HCT116 (cell line): ENCODE measurements at regions not wholly inside any gene's neighbourhood (a gene's known extent, or its start where the extent isn't known, plus 50 kb on each side); places are given as distances from the start of the nearest gene placed in this dataset.

Experiments used
- ATAC-seq: fragments of 200-7000 bp; cut with Tn5 transposase; 2 replicates; pipeline ENCODE4 v1.9.1; 2020; ENCODE audit warnings: mild to moderate bottlenecking, moderate library complexity
- BruUV-seq: library from RNA; stranded (reverse); fragments of 400-500 nt; replicated peaks from 2 replicates; lab custom pipeline; 2021; lab: Mats Ljungman, UMichigan
- CTCF ChIA-PET: fragments of 300-600 bp; sonication (Branson Sonifier 250); formaldehyde crosslinking; loops from one replicate; lab custom pipeline; 2021; ENCODE audit warnings: antibody characterized with exemption; lab: Charles Lee
- POLR2A ChIA-PET: fragments of 300-600, 350-600 bp; sonication (Branson Sonifier 250); formaldehyde crosslinking; loops from one replicate; lab custom pipeline; 2021; ENCODE audit warnings: antibody characterized with exemption; lab: Charles Lee
- RAD21 ChIA-PET, 2 experiments: fragments of 300-600 bp; sonication (Branson Sonifier 250); formaldehyde crosslinking; loops; one replicate each; lab custom pipeline; 2023; ENCODE audit warnings: low total read pairs in 2 of 2; ENCODE audit not compliant: uncharacterized antibody in 2 of 2, unreplicated experiment in 2 of 2, low non-redundant PET in 1 of 2; lab: Charles Lee
- DNase-seq: peaks from one replicate; pipeline ENCODE4 v3.0.0-alpha.2; 2010; ENCODE audit warnings: low read depth, low spot score
- H2AFZ ChIP-seq: fragments of 200-600 bp; shearing (Covaris generic), sonication (generic); 2 replicates; pipeline ENCODE4 v1.6.1; 2017; ENCODE audit warnings: low read depth, mixed run types, mixed read lengths, antibody characterized with exemption, low read length; ENCODE audit not compliant: poor library complexity, severe bottlenecking
- H3K27ac ChIP-seq: 2 replicates; pipeline ENCODE4 v1.5.1; 2012; ENCODE audit warnings: low read depth, low read length
- H3K27me3 ChIP-seq: fragments of 200-600 bp; sonication (generic); 2 replicates; pipeline ENCODE4 v1.6.1; 2016; ENCODE audit warnings: mixed run types, low read length, mixed read lengths; ENCODE audit not compliant: insufficient read depth
- H3K36me3 ChIP-seq, 2 experiments: fragments of 200-500 bp in 1 of 2; fragments of 200-600 bp in 1 of 2; sonication (Bioruptor generic) in 1 of 2; sonication (generic) in 1 of 2; 2 replicates each; pipeline versions ENCODE4 v1.5.1 to v1.6.1; 2014 to 2016; ENCODE audit warnings: low read length in 2 of 2, inconsistent platforms in 1 of 2, mixed read lengths in 1 of 2, mixed run types in 1 of 2; ENCODE audit not compliant: insufficient read depth in 2 of 2, control insufficient read depth in 1 of 2
- H3K4me1 ChIP-seq, 2 experiments: fragments of 200-600 bp in 1 of 2; sonication (generic) in 1 of 2; 2 replicates each; pipeline versions ENCODE4 v1.5.1 to v1.6.1; 2012 to 2017; ENCODE audit warnings: low read length in 2 of 2, inconsistent platforms in 1 of 2, mild to moderate bottlenecking in 1 of 2, mixed read lengths in 1 of 2, mixed run types in 1 of 2, moderate library complexity in 1 of 2; ENCODE audit not compliant: insufficient read depth in 2 of 2, control insufficient read depth in 1 of 2
- H3K4me2 ChIP-seq: fragments of 200-600 bp; sonication (generic); 2 replicates; pipeline ENCODE4 v1.6.1; 2017; ENCODE audit warnings: mixed run types, low read length, mixed read lengths
- H3K4me3 ChIP-seq, 2 experiments: fragments of 200-600 bp in 1 of 2; sonication (generic) in 1 of 2; replicated peaks in 1 of 2; 2 replicates each; pipeline ENCODE4 v1.5.1; 2011 to 2016; ENCODE audit warnings: low read length in 2 of 2, control low read depth in 1 of 2, low read depth in 1 of 2, mild to moderate bottlenecking in 1 of 2, mixed read lengths in 1 of 2, mixed run types in 1 of 2
- H3K79me2 ChIP-seq: fragments of 200-600 bp; sonication (generic); 2 replicates; pipeline ENCODE4 v1.6.1; 2017; ENCODE audit warnings: mild to moderate bottlenecking, mixed run types, low read length, moderate library complexity, mixed read lengths; ENCODE audit not compliant: insufficient read depth
- H3K9ac ChIP-seq: fragments of 200-600 bp; sonication (generic); 2 replicates; pipeline ENCODE4 v1.6.1; 2016; ENCODE audit warnings: low read length, mixed read lengths
- H3K9me2 ChIP-seq: fragments of 200-600 bp; sonication (generic), shearing (Covaris generic); 2 replicates; pipeline ENCODE4 v1.6.1; 2017; ENCODE audit warnings: mixed run types, mild to moderate bottlenecking, moderate library complexity; ENCODE audit not compliant: insufficient read depth
- H3K9me3 ChIP-seq, 2 experiments: fragments of 200-500 bp in 1 of 2; fragments of 200-600 bp in 1 of 2; sonication (Bioruptor generic) in 1 of 2; sonication (generic) in 1 of 2; 2 replicates each; pipeline ENCODE4 v1.6.1; 2014 to 2017; ENCODE audit warnings: low read length in 2 of 2, mixed read lengths in 2 of 2, inconsistent platforms in 1 of 2, low read depth in 1 of 2, mild to moderate bottlenecking in 1 of 2, mixed run types in 1 of 2, moderate library complexity in 1 of 2; ENCODE audit not compliant: control insufficient read depth in 1 of 2, insufficient read depth in 1 of 2
- H4K20me1 ChIP-seq: fragments of 200-600 bp; sonication (generic), shearing (Covaris generic); 2 replicates; pipeline ENCODE4 v1.6.1; 2017; ENCODE audit warnings: mixed run types, mild to moderate bottlenecking, moderate library complexity; ENCODE audit not compliant: insufficient read depth
- CBX3 ChIP-seq: IDR thresholded peaks from 2 replicates; pipeline ENCODE4 v1.6.1; 2012; ENCODE audit warnings: low read depth
- CEBPB ChIP-seq: IDR thresholded peaks from 2 replicates; pipeline ENCODE4 v1.6.1; 2012; ENCODE audit warnings: low read depth
- ELF1 ChIP-seq: IDR thresholded peaks from 2 replicates; pipeline ENCODE4 v1.6.1; 2012; ENCODE audit warnings: low read depth, borderline replicate concordance
- EZH2 ChIP-seq: fragments of 200-600 bp; sonication (generic); IDR thresholded peaks from 2 replicates; pipeline ENCODE4 v1.6.1; 2017; ENCODE audit warnings: antibody characterized with exemption, mixed run types
- EZH2phosphoT487 ChIP-seq: fragments of 200-600 bp; IDR thresholded peaks from 2 replicates; pipeline ENCODE4 v1.6.1; 2018; ENCODE audit warnings: antibody characterized with exemption, borderline replicate concordance
- POLR2A ChIP-seq: IDR thresholded peaks from 2 replicates; pipeline ENCODE4 v1.7.0; 2011; ENCODE audit warnings: borderline replicate concordance; ENCODE audit not compliant: insufficient read depth, insufficient read length; ENCODE audit errors: extremely low read depth
- POLR2AphosphoS5 ChIP-seq: IDR thresholded peaks from 2 replicates; pipeline ENCODE4 v1.6.1; 2011; ENCODE audit warnings: mild to moderate bottlenecking, low read depth, low read length, moderate library complexity
- SIN3A ChIP-seq: IDR thresholded peaks from 2 replicates; pipeline ENCODE4 v1.6.1; 2012; ENCODE audit warnings: low read depth
- SP1 ChIP-seq: IDR thresholded peaks from 2 replicates; pipeline ENCODE4 v1.6.1; 2012; ENCODE audit warnings: low read depth
- SRF ChIP-seq: IDR thresholded peaks from 2 replicates; pipeline ENCODE4 v1.6.1; 2012; ENCODE audit warnings: low read depth
- TCF7L2 ChIP-seq: IDR thresholded peaks from 2 replicates; pipeline ENCODE4 v1.7.0; 2011; ENCODE audit warnings: borderline replicate concordance, inconsistent platforms; ENCODE audit not compliant: insufficient read depth, insufficient read length; ENCODE audit errors: extremely low read depth
- YY1 ChIP-seq: IDR thresholded peaks from 2 replicates; pipeline ENCODE4 v1.6.1; 2011; ENCODE audit warnings: low read length, low read depth, moderate library complexity, mild to moderate bottlenecking; ENCODE audit not compliant: insufficient replicate concordance; ENCODE audit errors: extremely low read depth
- ZFX ChIP-seq: fragments of 450-650 bp; IDR thresholded peaks from 2 replicates; pipeline ENCODE4 v1.6.1; 2017
- ZNF274 ChIP-seq: fragments of 200-500 bp; sonication (Bioruptor generic); IDR thresholded peaks from 2 replicates; pipeline ENCODE4 v1.6.1; 2014; ENCODE audit warnings: mild to moderate bottlenecking, low read depth, low read length, inconsistent platforms
- intact Hi-C: fragments of 100-400 bp; cut with micrococcal nuclease; formaldehyde crosslinking; loops from 2 replicates; pipeline ENCODE4 v1.10.0; 2022
- TF ChIP-seq, protein P1 (sequence below), 3 experiments: fragments of 200-600 bp in 1 of 3; sonication (generic) in 1 of 3; IDR thresholded peaks in 2 of 3; conservative IDR thresholded peaks in 1 of 3; 2 replicates each; pipeline ENCODE4 v1.5.1; 2012 to 2017; ENCODE audit warnings: low read depth in 2 of 3, low read length in 2 of 3, antibody characterized with exemption in 1 of 3, borderline replicate concordance in 1 of 3, control low read depth in 1 of 3, mild to moderate bottlenecking in 1 of 3, mixed read lengths in 1 of 3, mixed run types in 1 of 3, moderate library complexity in 1 of 3; ENCODE audit not compliant: insufficient read depth in 1 of 3
- TF ChIP-seq, protein P2 (sequence below): IDR thresholded peaks from 2 replicates; pipeline ENCODE4 v1.6.1; 2012
- TF ChIP-seq, protein P3 (sequence below): IDR thresholded peaks from 2 replicates; pipeline ENCODE4 v1.6.1; 2012; ENCODE audit warnings: low read depth

DNA sequence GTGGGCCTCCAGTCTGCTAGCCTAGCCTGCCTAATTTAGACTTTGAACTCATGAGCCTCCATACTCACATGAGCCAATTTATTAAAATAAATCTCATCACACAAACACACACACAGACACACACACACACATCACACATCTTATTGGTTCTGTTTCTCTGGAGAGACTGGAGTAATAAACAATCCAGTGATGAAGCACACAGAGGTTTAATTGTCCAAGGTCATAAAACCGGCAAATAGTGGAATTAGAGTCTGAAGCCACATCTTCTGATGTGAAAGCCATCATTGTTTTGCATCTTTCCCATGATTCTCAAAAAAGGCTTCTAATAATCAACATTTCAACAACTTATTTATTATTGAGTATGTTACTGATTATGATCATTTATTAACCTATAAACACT, 249.4 kb upstream of the KCNH8 start:
- CTCF ChIA-PET = no interaction called here
- Histone ChIP-seq H3K4me3 (no peak overlapping the region), H3K9me2 (no peaks in the 10 kb centered on the region), H3K9me3 (no peaks in the 10 kb centered on the region; a peak in 1 of 4 replicates), H3K79me2 (no peaks in the 10 kb centered on the region), H2AFZ (no peak overlapping the region), H3K36me3 (no peaks in the 10 kb centered on the region), H3K4me2 (no peak overlapping the region), H3K9ac (no peak overlapping the region), H3K27ac (no peak overlapping the region), H4K20me1 (no peaks in the 10 kb centered on the region), H3K27me3 (no peaks in the 10 kb centered on the region), H3K4me1 (no peaks in the 10 kb centered on the region)
- no peak for TF ChIP-seq SRF
- TF ChIP-seq CBX3 = no peak
- TF ChIP-seq, protein P1, sequence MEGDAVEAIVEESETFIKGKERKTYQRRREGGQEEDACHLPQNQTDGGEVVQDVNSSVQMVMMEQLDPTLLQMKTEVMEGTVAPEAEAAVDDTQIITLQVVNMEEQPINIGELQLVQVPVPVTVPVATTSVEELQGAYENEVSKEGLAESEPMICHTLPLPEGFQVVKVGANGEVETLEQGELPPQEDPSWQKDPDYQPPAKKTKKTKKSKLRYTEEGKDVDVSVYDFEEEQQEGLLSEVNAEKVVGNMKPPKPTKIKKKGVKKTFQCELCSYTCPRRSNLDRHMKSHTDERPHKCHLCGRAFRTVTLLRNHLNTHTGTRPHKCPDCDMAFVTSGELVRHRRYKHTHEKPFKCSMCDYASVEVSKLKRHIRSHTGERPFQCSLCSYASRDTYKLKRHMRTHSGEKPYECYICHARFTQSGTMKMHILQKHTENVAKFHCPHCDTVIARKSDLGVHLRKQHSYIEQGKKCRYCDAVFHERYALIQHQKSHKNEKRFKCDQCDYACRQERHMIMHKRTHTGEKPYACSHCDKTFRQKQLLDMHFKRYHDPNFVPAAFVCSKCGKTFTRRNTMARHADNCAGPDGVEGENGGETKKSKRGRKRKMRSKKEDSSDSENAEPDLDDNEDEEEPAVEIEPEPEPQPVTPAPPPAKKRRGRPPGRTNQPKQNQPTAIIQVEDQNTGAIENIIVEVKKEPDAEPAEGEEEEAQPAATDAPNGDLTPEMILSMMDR (IDR thresholded peaks at IDR 0.05 in 2 of 3, conservative IDR thresholded peaks at IDR 0.05 in 1 of 3; ENCODE audit: borderline replicate concordance in 1 of 3, insufficient read depth in 1 of 3, low read depth in 2 of 3, low read length in 2 of 3) = no peak
- TF ChIP-seq POLR2A = no peak
- TF ChIP-seq CEBPB = no peak
- no peak for TF ChIP-seq ZNF274
- no peak for TF ChIP-seq POLR2AphosphoS5
- TF ChIP-seq, protein P2, sequence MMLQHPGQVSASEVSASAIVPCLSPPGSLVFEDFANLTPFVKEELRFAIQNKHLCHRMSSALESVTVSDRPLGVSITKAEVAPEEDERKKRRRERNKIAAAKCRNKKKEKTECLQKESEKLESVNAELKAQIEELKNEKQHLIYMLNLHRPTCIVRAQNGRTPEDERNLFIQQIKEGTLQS = no peak
- TF ChIP-seq SP1 = no peak
- TF ChIP-seq, protein P3, sequence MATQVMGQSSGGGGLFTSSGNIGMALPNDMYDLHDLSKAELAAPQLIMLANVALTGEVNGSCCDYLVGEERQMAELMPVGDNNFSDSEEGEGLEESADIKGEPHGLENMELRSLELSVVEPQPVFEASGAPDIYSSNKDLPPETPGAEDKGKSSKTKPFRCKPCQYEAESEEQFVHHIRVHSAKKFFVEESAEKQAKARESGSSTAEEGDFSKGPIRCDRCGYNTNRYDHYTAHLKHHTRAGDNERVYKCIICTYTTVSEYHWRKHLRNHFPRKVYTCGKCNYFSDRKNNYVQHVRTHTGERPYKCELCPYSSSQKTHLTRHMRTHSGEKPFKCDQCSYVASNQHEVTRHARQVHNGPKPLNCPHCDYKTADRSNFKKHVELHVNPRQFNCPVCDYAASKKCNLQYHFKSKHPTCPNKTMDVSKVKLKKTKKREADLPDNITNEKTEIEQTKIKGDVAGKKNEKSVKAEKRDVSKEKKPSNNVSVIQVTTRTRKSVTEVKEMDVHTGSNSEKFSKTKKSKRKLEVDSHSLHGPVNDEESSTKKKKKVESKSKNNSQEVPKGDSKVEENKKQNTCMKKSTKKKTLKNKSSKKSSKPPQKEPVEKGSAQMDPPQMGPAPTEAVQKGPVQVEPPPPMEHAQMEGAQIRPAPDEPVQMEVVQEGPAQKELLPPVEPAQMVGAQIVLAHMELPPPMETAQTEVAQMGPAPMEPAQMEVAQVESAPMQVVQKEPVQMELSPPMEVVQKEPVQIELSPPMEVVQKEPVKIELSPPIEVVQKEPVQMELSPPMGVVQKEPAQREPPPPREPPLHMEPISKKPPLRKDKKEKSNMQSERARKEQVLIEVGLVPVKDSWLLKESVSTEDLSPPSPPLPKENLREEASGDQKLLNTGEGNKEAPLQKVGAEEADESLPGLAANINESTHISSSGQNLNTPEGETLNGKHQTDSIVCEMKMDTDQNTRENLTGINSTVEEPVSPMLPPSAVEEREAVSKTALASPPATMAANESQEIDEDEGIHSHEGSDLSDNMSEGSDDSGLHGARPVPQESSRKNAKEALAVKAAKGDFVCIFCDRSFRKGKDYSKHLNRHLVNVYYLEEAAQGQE = no peak
- TF ChIP-seq EZH2phosphoT487 = no peak
- TF ChIP-seq ELF1 = no peak
- no peak for TF ChIP-seq YY1
- TF ChIP-seq EZH2 = no peak
- no peak for TF ChIP-seq TCF7L2
- no peak for TF ChIP-seq ZFX
- TF ChIP-seq SIN3A = no peak
- ATAC-seq (no peak), DNase-seq (no peak)
- POLR2A ChIA-PET = no interaction called here
- no TSS peak for BruUV-seq
- RAD21 ChIA-PET = no interaction called here
- intact Hi-C loops = no loop called here
